ENCODE measurements at regions not wholly inside any gene's neighbourhood (a gene's known extent, or its start where the extent isn't known, plus 50 kb on each side); places are given as distances from the start of the nearest gene placed in this dataset.

- TF ChIP-seq, protein P1, sequence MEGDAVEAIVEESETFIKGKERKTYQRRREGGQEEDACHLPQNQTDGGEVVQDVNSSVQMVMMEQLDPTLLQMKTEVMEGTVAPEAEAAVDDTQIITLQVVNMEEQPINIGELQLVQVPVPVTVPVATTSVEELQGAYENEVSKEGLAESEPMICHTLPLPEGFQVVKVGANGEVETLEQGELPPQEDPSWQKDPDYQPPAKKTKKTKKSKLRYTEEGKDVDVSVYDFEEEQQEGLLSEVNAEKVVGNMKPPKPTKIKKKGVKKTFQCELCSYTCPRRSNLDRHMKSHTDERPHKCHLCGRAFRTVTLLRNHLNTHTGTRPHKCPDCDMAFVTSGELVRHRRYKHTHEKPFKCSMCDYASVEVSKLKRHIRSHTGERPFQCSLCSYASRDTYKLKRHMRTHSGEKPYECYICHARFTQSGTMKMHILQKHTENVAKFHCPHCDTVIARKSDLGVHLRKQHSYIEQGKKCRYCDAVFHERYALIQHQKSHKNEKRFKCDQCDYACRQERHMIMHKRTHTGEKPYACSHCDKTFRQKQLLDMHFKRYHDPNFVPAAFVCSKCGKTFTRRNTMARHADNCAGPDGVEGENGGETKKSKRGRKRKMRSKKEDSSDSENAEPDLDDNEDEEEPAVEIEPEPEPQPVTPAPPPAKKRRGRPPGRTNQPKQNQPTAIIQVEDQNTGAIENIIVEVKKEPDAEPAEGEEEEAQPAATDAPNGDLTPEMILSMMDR (conservative IDR thresholded peaks at IDR 0.05; ENCODE audit: low read length): 0 out of 2 replicates have a peak, but pooled peaks have one; percentile 24
- TF ChIP-seq EZH2phosphoT487 (IDR thresholded peaks at IDR 0.05; ENCODE audit: borderline replicate concordance): no peak
Measured at GRCh38 chr16:76668207-76668725, 391.1 kb downstream of the CNTNAP4 start.
